Glutamatergic neuron (in vitro differentiated cells): ENCODE measurements at regions not wholly inside any gene's neighbourhood (a gene's known extent, or its start where the extent isn't known, plus 50 kb on each side); places are given as distances from the start of the nearest gene placed in this dataset.

ENCODE experiments used
- DNase-seq: peaks from one replicate; pipeline ENCODE4 v3.0.0; 2022
- H3K27ac Mint-ChIP-seq: one replicate; pipeline ENCODE4 v1.8.0; 2020; ENCODE audit warnings: mild to moderate bottlenecking, mixed read lengths, inconsistent platforms; ENCODE audit not compliant: unreplicated experiment
- H3K27me3 Mint-ChIP-seq: one replicate; pipeline ENCODE4 v1.8.0; 2020; ENCODE audit warnings: mild to moderate bottlenecking, moderate library complexity, mixed read lengths, inconsistent platforms; ENCODE audit not compliant: unreplicated experiment
- H3K36me3 Mint-ChIP-seq: one replicate; pipeline ENCODE4 v1.8.0; 2020; ENCODE audit warnings: mild to moderate bottlenecking, mixed read lengths, inconsistent platforms; ENCODE audit not compliant: unreplicated experiment
- H3K4me1 Mint-ChIP-seq: one replicate; pipeline ENCODE4 v1.8.0; 2020; ENCODE audit warnings: mild to moderate bottlenecking, low read depth, mixed read lengths, inconsistent platforms; ENCODE audit not compliant: unreplicated experiment
- H3K4me3 Mint-ChIP-seq: one replicate; pipeline ENCODE4 v1.8.0; 2020; ENCODE audit warnings: mild to moderate bottlenecking, mixed read lengths, inconsistent platforms; ENCODE audit not compliant: unreplicated experiment
- H3K9me3 Mint-ChIP-seq: one replicate; pipeline ENCODE4 v1.8.0; 2020; ENCODE audit warnings: mild to moderate bottlenecking, moderate library complexity, mixed read lengths, inconsistent platforms; ENCODE audit not compliant: unreplicated experiment
- CTCF ChIP-seq: fragments of 200-600 bp; sonication (generic); IDR thresholded peaks from one replicate; pipeline ENCODE4 v1.5.0; 2021; ENCODE audit not compliant: partially characterized antibody, unreplicated experiment

DNA sequence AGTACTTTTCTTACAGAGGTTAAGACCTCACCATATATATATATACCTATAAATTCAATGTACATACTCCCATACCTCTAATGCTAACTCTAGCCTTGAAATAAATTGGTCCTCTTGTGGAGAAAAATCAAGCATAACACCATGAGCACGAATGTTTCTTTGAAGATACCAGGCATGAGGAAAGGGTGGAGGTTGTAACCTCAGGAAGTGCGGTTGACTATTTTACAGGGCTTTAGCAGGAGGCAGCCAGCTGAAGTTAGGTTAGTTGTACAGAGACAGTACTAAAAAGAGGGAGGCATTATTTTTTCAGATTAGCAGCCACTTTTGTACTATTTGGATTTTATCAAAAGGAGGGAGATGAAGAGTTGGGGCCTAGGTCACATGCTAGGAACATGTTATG, 767.0 kb downstream of the OTOL1 start:
- no peak for TF ChIP-seq CTCF
- H3K9me3 Mint-ChIP-seq: no peaks in the 10 kb centered on the region
- no peaks in the 10 kb centered on the region for H3K27me3 Mint-ChIP-seq
- H3K36me3 Mint-ChIP-seq: no peaks in the 10 kb centered on the region
- H3K27ac Mint-ChIP-seq: no peak overlapping the region
- H3K4me3 Mint-ChIP-seq: no peak overlapping the region
- no peaks in the 10 kb centered on the region for H3K4me1 Mint-ChIP-seq
- DNase-seq: no peak

GRCh38 chr3:162269636-162270458, 773.2 kb downstream of the OTOL1 start:
- DNase-seq: no peak
- TF ChIP-seq CTCF: no peak
- no peak overlapping the region for H3K4me3 Mint-ChIP-seq
- H3K9me3 Mint-ChIP-seq: no peaks in the 10 kb centered on the region
- no peaks in the 10 kb centered on the region for H3K27me3 Mint-ChIP-seq
- H3K27ac Mint-ChIP-seq: peak overlapping the region; percentile 46
- H3K4me1 Mint-ChIP-seq: peaks cover 10% of the 10 kb centered on the region
- H3K36me3 Mint-ChIP-seq: no peaks in the 10 kb centered on the region

DNA sequence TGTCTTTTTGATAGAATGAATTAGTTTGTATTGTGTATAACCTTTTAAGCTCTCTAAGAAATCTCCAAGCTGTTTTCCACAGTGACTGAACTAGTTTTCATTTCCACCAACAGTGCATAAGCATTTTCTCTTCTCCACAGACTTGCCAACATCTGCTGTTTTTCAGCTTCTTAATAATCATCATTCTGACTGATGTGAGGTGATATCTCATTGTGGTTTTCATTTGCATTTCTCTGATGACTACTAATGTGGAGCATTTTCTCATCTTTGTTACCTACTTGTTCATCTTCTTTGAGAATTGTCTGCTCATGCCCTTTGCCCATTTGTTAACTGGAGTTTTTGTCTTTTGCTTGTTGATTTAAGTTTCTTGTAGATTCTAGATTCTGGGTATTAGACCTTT, 777.5 kb downstream of the OTOL1 start:
- no peak for DNase-seq
- no peak for TF ChIP-seq CTCF

GRCh38 chr3:162278834-162279233, 782.2 kb downstream of the OTOL1 start:
- Mint-ChIP-seq H3K4me1 (no peaks in the 10 kb centered on the region), H3K27me3 (no peaks in the 10 kb centered on the region), H3K9me3 (no peaks in the 10 kb centered on the region), H3K4me3 (no peak overlapping the region), H3K27ac (no peak overlapping the region), H3K36me3 (no peaks in the 10 kb centered on the region)
- no peak for TF ChIP-seq CTCF
- DNase-seq: no peak

More for the DNA sequence above, 777.5 kb downstream of the OTOL1 start:
- no peak overlapping the region for H3K4me3 Mint-ChIP-seq
- no peaks in the 10 kb centered on the region for H3K9me3 Mint-ChIP-seq
- no peaks in the 10 kb centered on the region for H3K27me3 Mint-ChIP-seq
- H3K4me1 Mint-ChIP-seq: peaks cover 10% of the 10 kb centered on the region
- no peaks in the 10 kb centered on the region for H3K36me3 Mint-ChIP-seq
- H3K27ac Mint-ChIP-seq: no peak overlapping the region

DNA sequence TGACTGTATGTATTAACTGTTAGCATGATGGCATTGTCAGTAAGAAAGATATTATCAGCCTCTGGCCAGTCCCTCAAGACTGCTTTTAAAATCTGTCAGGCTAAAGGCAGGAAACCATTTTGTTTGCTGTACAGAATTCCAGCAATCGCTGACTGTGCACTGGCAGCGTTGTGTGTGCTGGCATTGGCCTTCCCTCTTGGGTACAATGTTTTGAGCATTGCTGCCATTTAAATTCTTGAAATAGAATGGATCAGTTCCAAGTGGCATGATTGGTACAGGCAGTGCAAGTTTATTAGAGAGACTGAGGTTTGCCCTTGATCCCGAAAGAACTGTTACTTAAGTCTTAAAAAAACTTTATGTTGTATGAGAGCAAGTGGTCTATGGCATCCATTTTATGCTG, 788.7 kb downstream of the OTOL1 start:
- no peak for TF ChIP-seq CTCF
- no peaks in the 10 kb centered on the region for H3K9me3 Mint-ChIP-seq
- DNase-seq: no peak
- H3K36me3 Mint-ChIP-seq: no peaks in the 10 kb centered on the region
- peaks cover 5% of the 10 kb centered on the region for H3K4me1 Mint-ChIP-seq
- no peak overlapping the region for H3K27ac Mint-ChIP-seq
- no peak overlapping the region for H3K4me3 Mint-ChIP-seq
- H3K27me3 Mint-ChIP-seq: no peaks in the 10 kb centered on the region
